GM04504 (cell line): ENCODE measurements at regions not wholly inside any gene's neighbourhood (a gene's known extent, or its start where the extent isn't known, plus 50 kb on each side); places are given as distances from the start of the nearest gene placed in this dataset.
"Not testable (repeated sequence)": the region's sequence is repeated elsewhere in the genome, so short reads cannot be mapped to it uniquely, and the experiment has no call there.

ENCODE experiments used
- DNase-seq: peaks from one replicate; pipeline ENCODE4 v3.0.0-alpha.2; 2012; ENCODE audit warnings: low read depth

DNA sequence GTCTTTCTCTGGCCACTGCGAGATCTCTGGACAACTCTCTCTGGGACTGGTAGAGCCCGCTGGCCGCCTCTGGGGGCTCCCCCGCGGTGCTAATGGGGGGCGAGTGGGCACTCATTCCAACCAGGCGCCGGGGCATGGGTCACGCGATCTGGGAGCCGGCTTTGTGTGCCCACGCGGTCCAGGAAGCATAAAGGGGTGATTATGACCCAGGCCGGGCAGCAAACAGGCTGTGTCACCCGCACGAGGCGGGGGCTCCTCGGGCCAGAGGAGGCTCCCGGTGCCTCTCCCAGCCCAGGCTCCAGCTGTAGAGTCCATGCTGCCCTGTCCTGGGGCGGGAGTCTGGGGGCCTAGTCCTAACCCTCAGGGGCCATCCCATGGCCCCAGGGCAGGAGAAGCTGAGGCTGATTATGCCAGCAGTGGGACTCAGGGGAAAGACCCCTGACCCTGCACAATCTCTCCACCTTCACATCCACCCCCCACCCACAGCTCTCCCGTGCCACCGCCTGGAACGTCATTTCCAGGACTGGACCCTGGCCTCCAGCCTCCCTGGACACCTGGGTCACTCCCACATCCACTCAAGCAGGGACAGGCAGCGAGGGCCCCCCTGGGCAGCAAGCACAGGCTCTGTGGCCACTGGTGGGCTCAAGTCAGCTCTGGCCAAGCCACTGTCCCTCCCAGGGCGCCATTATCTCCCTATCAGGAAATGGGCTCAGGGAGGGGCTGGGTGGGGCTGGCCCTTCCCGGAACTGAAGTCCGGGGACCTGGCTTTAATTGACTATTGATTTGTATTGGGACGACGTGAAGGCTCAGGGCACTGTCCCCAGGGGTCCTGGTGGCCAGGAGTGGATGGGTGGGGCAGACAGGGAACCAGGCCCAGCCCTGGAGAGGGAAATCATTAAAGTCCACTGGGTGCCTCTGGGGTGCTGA, 50.0 kb downstream of the PTPRS start:
- no peak for DNase-seq

GRCh38 chr19:5289060-5289990, 51.3 kb downstream of the PTPRS start:
- DNase-seq: no peak

DNA sequence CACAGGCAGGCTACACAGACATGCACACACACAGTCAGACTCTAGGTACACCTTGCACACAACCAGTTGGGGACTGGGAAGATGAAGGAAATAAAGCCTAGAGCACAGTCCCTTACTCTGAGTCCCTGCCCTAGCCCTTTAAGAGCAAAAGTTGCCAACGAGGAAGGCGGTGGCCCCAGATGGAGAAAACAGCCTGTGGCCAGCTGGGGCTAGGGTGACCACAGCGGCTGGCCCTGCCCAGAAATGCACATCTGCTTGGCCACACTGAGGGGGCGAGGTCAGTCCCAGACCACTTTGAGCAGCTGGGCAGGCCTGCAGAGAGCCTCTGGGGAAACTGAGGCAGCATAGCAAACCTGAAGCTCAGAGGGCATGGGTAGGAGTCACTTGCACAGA, 52.3 kb downstream of the PTPRS start:
- DNase-seq: no peak

GRCh38 chr19:5287066-5287465, 53.5 kb downstream of the PTPRS start:
- no peak for DNase-seq

DNA sequence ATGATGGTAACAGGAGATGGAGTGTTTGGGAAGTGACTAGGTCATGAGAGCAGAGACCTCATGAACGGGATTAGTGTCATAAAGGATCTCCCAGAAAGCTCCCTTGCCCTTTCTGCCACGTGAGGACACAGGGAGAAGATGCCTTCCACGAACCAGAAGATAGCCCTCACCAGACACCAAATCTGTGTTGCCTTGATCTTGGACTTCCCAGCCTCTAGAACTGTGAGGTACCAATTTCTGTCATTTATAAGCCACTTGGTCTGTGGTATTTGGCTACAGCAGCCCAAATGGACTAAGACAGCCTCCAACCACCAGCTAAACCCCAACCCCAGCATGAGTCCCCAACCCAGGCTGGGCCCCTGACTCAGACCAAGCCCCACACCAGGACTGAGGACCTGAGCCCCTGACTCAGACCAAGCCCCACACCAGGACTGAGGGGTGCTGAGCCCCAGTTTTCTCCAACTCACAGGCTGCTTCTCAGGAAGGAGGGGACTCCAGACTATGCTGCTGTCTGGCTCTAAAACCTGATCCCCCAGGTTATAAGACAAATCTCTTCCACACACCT, 54.1 kb downstream of the PTPRS start:
- no peak for DNase-seq

- no peak for DNase-seq
Measured at GRCh38 chr19:5285955-5286354, 54.7 kb downstream of the PTPRS start.

DNA sequence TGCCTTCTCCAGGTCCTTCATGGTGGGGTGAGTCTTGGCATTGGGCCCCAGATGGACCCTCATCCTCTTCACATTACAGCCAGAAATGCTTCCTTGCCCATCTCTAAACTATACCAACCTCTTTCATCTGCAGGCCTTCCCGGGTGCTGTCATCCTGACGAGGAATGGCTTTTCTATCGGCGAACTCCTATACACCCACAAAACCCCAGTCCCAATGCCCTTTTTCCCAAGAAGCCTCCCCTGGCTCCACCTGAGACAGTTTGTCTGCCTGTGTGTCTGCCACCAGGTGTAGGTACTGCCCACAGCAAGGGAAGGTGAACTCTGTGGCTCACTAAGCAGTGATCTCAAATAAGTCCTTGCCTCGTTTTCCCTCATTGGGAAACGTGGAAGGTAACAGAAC, 55.3 kb downstream of the PTPRS start:
- no peak for DNase-seq

GRCh38 chr19:5282901-5283300, 57.7 kb downstream of the PTPRS start:
- no peak for DNase-seq

DNA sequence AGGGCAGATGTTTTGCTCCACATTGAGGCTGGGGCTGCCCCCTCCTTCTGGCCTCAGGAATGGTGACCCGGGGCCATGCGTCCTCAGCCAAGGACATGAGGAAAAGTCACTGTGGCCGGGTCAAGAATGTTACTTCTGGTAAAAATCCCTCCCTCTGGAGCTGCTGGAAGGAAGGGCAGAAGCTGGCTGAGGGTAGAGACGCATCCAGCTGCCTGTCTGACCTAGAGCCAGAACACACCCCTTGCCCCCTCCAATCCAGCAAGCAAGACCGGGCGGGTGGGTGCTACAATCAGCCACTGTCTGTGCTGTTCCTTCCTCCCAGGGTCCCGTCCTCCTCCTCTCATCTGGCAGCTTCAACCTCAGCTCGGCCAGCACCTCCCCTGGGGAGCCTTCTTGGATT, 59.0 kb downstream of the PTPRS start:
- DNase-seq: no peak

DNA sequence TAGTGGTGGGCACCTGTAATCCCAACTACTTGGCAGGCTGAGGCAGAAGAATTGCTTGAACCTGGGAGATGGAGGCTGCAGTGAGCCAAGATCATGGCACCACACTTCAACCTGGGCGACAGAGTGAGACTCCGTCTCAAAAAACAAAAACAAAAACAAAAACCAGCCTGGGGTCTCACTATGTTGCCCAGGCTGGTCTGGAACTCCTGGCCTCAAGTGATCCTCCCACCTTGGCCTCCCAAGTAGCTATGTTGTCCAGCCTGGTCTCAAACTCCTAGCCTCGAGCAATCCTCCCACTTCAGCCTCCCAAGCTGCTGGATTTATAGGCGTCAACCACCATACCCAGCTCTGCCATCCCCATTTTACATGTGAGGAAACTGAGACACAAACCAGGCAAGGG, 64.9 kb downstream of the PTPRS start:
- not testable (repeated sequence) for DNase-seq

GRCh38 chr19:5273782-5274181, 66.8 kb downstream of the PTPRS start:
- no peak for DNase-seq

GRCh38 chr19:5271145-5271544, 69.5 kb downstream of the PTPRS start:
- no peak for DNase-seq

DNA sequence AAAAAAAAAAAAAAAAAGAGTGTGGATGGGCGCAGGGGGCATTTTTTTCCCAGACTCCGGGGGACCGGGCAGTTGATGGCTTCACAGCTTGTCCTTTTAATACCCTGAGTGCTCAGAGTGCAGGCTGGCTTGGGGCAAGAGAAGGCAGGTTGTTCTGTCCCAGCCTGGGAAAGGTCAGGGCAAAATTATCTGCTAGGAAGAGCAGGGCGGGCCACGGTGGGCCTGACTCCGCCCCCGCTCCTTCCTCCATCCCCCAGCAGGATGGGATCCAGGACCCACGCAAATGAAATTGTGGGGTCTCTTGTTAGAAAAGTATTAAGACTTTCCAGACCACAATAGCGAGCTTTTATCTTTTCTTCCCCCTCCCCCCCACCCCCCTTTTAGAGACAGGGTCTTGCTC, 70.7 kb downstream of the PTPRS start:
- no peak for DNase-seq

GRCh38 chr19:5269279-5269678, 71.3 kb downstream of the PTPRS start:
- DNase-seq: no peak

GRCh38 chr19:5268801-5269200, 71.8 kb downstream of the PTPRS start:
- no peak for DNase-seq

- DNase-seq: no peak
Measured at GRCh38 chr19:5265260-5265659, 75.4 kb downstream of the PTPRS start.

- no peak for DNase-seq
Measured at GRCh38 chr19:5264453-5264852, 76.2 kb downstream of the PTPRS start.

DNA sequence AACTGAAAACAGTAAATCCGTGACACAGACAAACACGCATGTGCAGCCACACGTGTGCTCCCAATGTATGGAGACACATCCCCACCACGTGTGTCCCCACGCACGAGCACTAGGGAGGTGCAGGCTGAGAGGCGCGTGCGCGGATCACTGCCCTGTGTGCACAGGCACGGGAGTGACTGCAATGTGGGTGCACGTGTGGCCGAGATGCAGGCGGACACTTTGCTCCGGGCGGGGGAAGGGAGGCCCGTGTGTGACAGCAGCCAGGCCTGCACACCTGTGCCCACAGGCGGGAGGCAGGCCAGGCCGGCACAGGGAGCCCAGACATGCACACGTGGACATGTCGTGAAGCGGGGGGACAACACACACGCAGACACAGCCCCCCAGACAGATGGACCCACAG, 77.0 kb downstream of the PTPRS start:
- DNase-seq: no peak

DNA sequence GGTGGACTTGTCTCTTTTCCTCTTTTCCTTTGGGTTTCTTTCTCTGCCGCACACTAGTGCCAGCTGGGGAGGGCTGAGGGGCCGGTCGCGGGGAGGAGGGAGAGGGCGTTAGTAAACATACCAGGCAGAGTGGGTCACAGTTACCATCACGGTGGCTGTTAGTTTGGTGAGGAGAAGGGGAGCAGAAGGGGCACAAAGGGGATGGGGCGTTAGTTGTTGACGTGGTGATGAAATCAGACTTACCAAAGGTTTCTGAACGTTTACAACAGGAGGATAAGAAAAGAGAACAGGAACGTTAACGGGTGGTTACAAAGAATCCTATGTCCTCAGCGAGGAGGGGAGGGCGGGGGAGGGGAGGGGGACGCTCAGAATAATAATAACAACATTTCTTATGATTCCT, 77.9 kb downstream of the PTPRS start:
- DNase-seq: no peak

GRCh38 chr19:5261156-5261890, 79.3 kb downstream of the PTPRS start:
- DNase-seq: no peak

DNA sequence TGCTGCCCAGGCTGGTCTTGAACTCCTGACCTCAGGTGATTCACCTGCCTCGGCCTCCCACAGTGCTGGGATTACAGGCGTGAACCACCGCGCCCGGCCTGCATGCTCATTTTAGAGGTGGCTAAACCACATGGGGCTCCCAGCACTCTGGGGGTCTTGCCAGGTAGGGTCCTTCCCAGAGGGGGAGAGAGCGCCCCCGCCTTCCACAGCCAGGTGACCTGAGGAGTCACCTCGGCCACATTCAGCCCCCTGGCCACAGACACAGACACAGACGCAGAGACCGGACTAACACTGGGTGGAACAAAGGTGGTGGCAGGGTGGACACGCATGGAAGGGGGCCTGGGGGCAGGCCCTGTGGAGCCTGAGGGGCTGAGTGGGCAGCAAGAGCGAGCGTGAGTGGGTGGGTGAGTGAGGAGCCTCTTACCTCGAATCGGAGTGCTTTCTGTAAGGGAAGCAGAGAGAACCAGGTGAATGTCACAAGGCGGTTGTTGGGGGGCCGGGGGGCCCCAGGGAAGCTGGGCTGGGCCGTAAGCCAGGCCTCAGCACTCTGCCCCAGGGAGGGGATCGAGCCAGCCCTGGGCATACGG, 80.1 kb downstream of the PTPRS start:
- no peak for DNase-seq

DNA sequence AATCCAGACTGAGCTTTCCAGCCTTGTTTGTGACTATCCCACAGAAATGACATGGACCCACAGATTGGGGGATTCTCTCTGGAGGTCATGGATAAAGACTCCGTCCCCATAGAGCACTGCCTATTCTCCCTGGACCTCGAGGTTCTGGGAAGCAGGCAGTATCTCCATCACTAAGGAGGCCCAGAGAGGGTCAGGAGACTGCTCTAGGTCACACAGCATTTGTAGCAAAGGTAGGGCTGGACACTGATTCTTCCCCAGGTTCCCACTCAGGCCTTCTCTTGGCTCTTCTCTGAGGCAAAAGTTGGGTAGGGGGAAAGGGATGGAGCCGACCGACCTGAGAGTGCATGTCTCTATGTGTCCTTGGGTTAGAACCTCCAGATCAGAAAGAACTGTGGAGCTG, 80.9 kb downstream of the PTPRS start:
- DNase-seq: no peak
